Memory B cell (primary cell): ENCODE measurements at regions not wholly inside any gene's neighbourhood (a gene's known extent, or its start where the extent isn't known, plus 50 kb on each side); places are given as distances from the start of the nearest gene placed in this dataset.

Source experiments
- ATAC-seq: fragments of 150-1000 bp; cut with Tn5 transposase; 2 replicates; pipeline ENCODE4 v1.10.0; 2021; ENCODE audit warnings: low read depth, mild to moderate bottlenecking, moderate library complexity
- DNase-seq, 2 donors: peaks; one replicate each; pipeline ENCODE4 v3.0.0; 2022; ENCODE audit warnings: low spot score in 2 of 2
- H3K27ac Mint-ChIP-seq: one replicate; pipeline ENCODE4 v1.8.0; 2022; ENCODE audit warnings: mild to moderate bottlenecking, moderate library complexity, mixed read lengths
- H3K27me3 Mint-ChIP-seq: one replicate; pipeline ENCODE4 v1.8.0; 2022; ENCODE audit warnings: mixed read lengths
- H3K36me3 Mint-ChIP-seq: one replicate; pipeline ENCODE4 v1.8.0; 2022; ENCODE audit warnings: mild to moderate bottlenecking, mixed read lengths
- H3K4me1 Mint-ChIP-seq: one replicate; pipeline ENCODE4 v1.8.0; 2022; ENCODE audit warnings: mixed read lengths
- H3K4me3 Mint-ChIP-seq: one replicate; pipeline ENCODE4 v1.8.0; 2022; ENCODE audit warnings: mild to moderate bottlenecking, moderate library complexity, mixed read lengths
- H3K9me3 Mint-ChIP-seq: one replicate; pipeline ENCODE4 v1.8.0; 2022; ENCODE audit warnings: mixed read lengths

- peaks cover 2% of the 10 kb centered on the region for H3K4me1 Mint-ChIP-seq
- H3K4me3 Mint-ChIP-seq = no peak overlapping the region
- peaks cover 7% of the 10 kb centered on the region for H3K27me3 Mint-ChIP-seq
- DNase-seq (no peak), ATAC-seq (no peak)
- H3K36me3 Mint-ChIP-seq = no peaks in the 10 kb centered on the region
- H3K9me3 Mint-ChIP-seq = peaks cover 2% of the 10 kb centered on the region
- H3K27ac Mint-ChIP-seq = no peak overlapping the region
Observed at GRCh38 chr4:74631988-74632387, 162.3 kb downstream of the BTC start.

GRCh38 chr4:74632634-74633033 is 161.7 kb downstream of the BTC start:
- peaks cover 2% of the 10 kb centered on the region for H3K9me3 Mint-ChIP-seq
- ATAC-seq (no peak), DNase-seq (no peak)
- peaks cover 7% of the 10 kb centered on the region for H3K27me3 Mint-ChIP-seq
- no peak overlapping the region for H3K4me3 Mint-ChIP-seq
- H3K36me3 Mint-ChIP-seq = no peaks in the 10 kb centered on the region
- peaks cover 2% of the 10 kb centered on the region for H3K4me1 Mint-ChIP-seq
- H3K27ac Mint-ChIP-seq = no peak overlapping the region

GRCh38 chr4:74635074-74635473 is 159.2 kb downstream of the BTC start:
- Mint-ChIP-seq H3K4me3 (no peak overlapping the region), H3K27me3 (peaks cover 8% of the 10 kb centered on the region), H3K36me3 (no peaks in the 10 kb centered on the region), H3K27ac (no peak overlapping the region), H3K4me1 (peaks cover 2% of the 10 kb centered on the region), H3K9me3 (peaks cover 2% of the 10 kb centered on the region)
- DNase-seq = no peak
- no peak for ATAC-seq

- Mint-ChIP-seq H3K4me3 (no peak overlapping the region), H3K9me3 (peaks cover 2% of the 10 kb centered on the region), H3K27me3 (peaks cover 9% of the 10 kb centered on the region), H3K4me1 (peaks cover 2% of the 10 kb centered on the region), H3K36me3 (no peaks in the 10 kb centered on the region), H3K27ac (no peak overlapping the region)
- no peak for DNase-seq
- ATAC-seq = no peak
Observed at GRCh38 chr4:74635490-74636123, 158.7 kb downstream of the BTC start.

- DNase-seq = no peak
- Mint-ChIP-seq H3K9me3 (peaks cover 2% of the 10 kb centered on the region), H3K27me3 (peaks cover 9% of the 10 kb centered on the region), H3K4me3 (no peak overlapping the region), H3K36me3 (no peaks in the 10 kb centered on the region), H3K4me1 (no peaks in the 10 kb centered on the region), H3K27ac (no peak overlapping the region)
- no peak for ATAC-seq
Observed at GRCh38 chr4:74638001-74638400, 156.3 kb downstream of the BTC start.

- Mint-ChIP-seq H3K27me3 (peaks cover 7% of the 10 kb centered on the region), H3K4me3 (no peak overlapping the region), H3K27ac (no peak overlapping the region), H3K36me3 (no peaks in the 10 kb centered on the region), H3K9me3 (no peaks in the 10 kb centered on the region), H3K4me1 (no peaks in the 10 kb centered on the region)
- ATAC-seq = no peak
- no peak for DNase-seq
Observed at GRCh38 chr4:74638689-74639088, 155.6 kb downstream of the BTC start.

GRCh38 chr4:74640111-74640903 is 154.0 kb downstream of the BTC start:
- peaks cover 4% of the 10 kb centered on the region for H3K27me3 Mint-ChIP-seq
- H3K36me3 Mint-ChIP-seq = no peaks in the 10 kb centered on the region
- H3K27ac Mint-ChIP-seq = no peak overlapping the region
- DNase-seq = no peak
- H3K4me1 Mint-ChIP-seq = no peaks in the 10 kb centered on the region
- H3K9me3 Mint-ChIP-seq = no peaks in the 10 kb centered on the region
- no peak overlapping the region for H3K4me3 Mint-ChIP-seq
- no peak for ATAC-seq

GRCh38 chr4:74642006-74642405 is 152.3 kb downstream of the BTC start:
- Mint-ChIP-seq H3K27ac (no peak overlapping the region), H3K4me3 (no peak overlapping the region), H3K36me3 (no peaks in the 10 kb centered on the region), H3K27me3 (peaks cover 4% of the 10 kb centered on the region), H3K9me3 (no peaks in the 10 kb centered on the region), H3K4me1 (no peaks in the 10 kb centered on the region)
- ATAC-seq (no peak), DNase-seq (no peak)

- no peaks in the 10 kb centered on the region for H3K36me3 Mint-ChIP-seq
- H3K27ac Mint-ChIP-seq = no peak overlapping the region
- H3K4me1 Mint-ChIP-seq = no peaks in the 10 kb centered on the region
- no peak for DNase-seq
- no peak for ATAC-seq
- H3K4me3 Mint-ChIP-seq = no peak overlapping the region
- H3K9me3 Mint-ChIP-seq = no peaks in the 10 kb centered on the region
- H3K27me3 Mint-ChIP-seq = peaks cover 1% of the 10 kb centered on the region
Observed at GRCh38 chr4:74649193-74649592, 145.1 kb downstream of the BTC start.

- no peaks in the 10 kb centered on the region for H3K36me3 Mint-ChIP-seq
- H3K27me3 Mint-ChIP-seq = peaks cover 2% of the 10 kb centered on the region
- no peak for DNase-seq
- no peaks in the 10 kb centered on the region for H3K4me1 Mint-ChIP-seq
- H3K4me3 Mint-ChIP-seq = no peak overlapping the region
- no peaks in the 10 kb centered on the region for H3K9me3 Mint-ChIP-seq
- H3K27ac Mint-ChIP-seq = no peak overlapping the region
- no peak for ATAC-seq
Observed at GRCh38 chr4:74651198-74651597, 143.1 kb downstream of the BTC start.

GRCh38 chr4:74653331-74654229 is 140.7 kb downstream of the BTC start:
- H3K27ac Mint-ChIP-seq = no peak overlapping the region
- H3K9me3 Mint-ChIP-seq = no peaks in the 10 kb centered on the region
- no peaks in the 10 kb centered on the region for H3K36me3 Mint-ChIP-seq
- DNase-seq (no peak), ATAC-seq (no peak)
- peaks cover 2% of the 10 kb centered on the region for H3K27me3 Mint-ChIP-seq
- no peaks in the 10 kb centered on the region for H3K4me1 Mint-ChIP-seq
- no peak overlapping the region for H3K4me3 Mint-ChIP-seq

GRCh38 chr4:74654230-74654681 is 140.1 kb downstream of the BTC start:
- Mint-ChIP-seq H3K27ac (no peak overlapping the region), H3K27me3 (peaks cover 2% of the 10 kb centered on the region), H3K36me3 (no peaks in the 10 kb centered on the region), H3K4me3 (no peak overlapping the region), H3K4me1 (no peaks in the 10 kb centered on the region), H3K9me3 (no peaks in the 10 kb centered on the region)
- ATAC-seq (no peak), DNase-seq (no peak)

GRCh38 chr4:74656596-74656995 is 137.7 kb downstream of the BTC start:
- H3K4me1 Mint-ChIP-seq = no peaks in the 10 kb centered on the region
- DNase-seq (no peak), ATAC-seq (no peak)
- H3K27ac Mint-ChIP-seq = no peak overlapping the region
- H3K4me3 Mint-ChIP-seq = no peak overlapping the region
- no peaks in the 10 kb centered on the region for H3K36me3 Mint-ChIP-seq
- no peaks in the 10 kb centered on the region for H3K9me3 Mint-ChIP-seq
- H3K27me3 Mint-ChIP-seq = peaks cover 2% of the 10 kb centered on the region

- no peaks in the 10 kb centered on the region for H3K9me3 Mint-ChIP-seq
- H3K27me3 Mint-ChIP-seq = peaks cover 2% of the 10 kb centered on the region
- no peak for DNase-seq
- H3K4me3 Mint-ChIP-seq = no peak overlapping the region
- no peak for ATAC-seq
- no peaks in the 10 kb centered on the region for H3K4me1 Mint-ChIP-seq
- H3K36me3 Mint-ChIP-seq = no peaks in the 10 kb centered on the region
- H3K27ac Mint-ChIP-seq = no peak overlapping the region
Observed at GRCh38 chr4:74658116-74658515, 136.2 kb downstream of the BTC start.
